Coronary artery (tissue), 2 donors: ENCODE measurements at regions not wholly inside any gene's neighbourhood (a gene's known extent, or its start where the extent isn't known, plus 50 kb on each side); places are given as distances from the start of the nearest gene placed in this dataset.
A peak's percentile ranks its signal among the peaks of the same experiment; 100 is the strongest.

Source experiments
- DNase-seq: peaks from one replicate; pipeline ENCODE4 v3.0.0-alpha.2; 2017; ENCODE audit warnings: low spot score
- H3K27ac ChIP-seq, 2 donors: fragments of 200-600 bp; sonication (generic); one replicate each; pipeline ENCODE4 v1.5.1; 2016 to 2019
- H3K4me3 ChIP-seq: fragments of 200-600 bp; sonication (generic); 2 replicates; pipeline ENCODE4 v1.5.1; 2016; ENCODE audit warnings: mild to moderate bottlenecking, moderate library complexity
- TF ChIP-seq, protein P1 (sequence below): fragments of 200-600 bp; sonication (generic); IDR thresholded peaks from one replicate; pipeline ENCODE4 v1.5.1; 2019; ENCODE audit warnings: antibody characterized with exemption

- Histone ChIP-seq H3K4me3 (no peak overlapping the region), H3K27ac (no peak overlapping the region)
Observed at GRCh38 chr11:44404301-44404700, 94.4 kb upstream of the ALX4 start.

GRCh38 chr11:44404736-44405395 lies 94.9 kb upstream of the ALX4 start:
- H3K27ac ChIP-seq, result no peak overlapping the region
- TF ChIP-seq, protein P1, sequence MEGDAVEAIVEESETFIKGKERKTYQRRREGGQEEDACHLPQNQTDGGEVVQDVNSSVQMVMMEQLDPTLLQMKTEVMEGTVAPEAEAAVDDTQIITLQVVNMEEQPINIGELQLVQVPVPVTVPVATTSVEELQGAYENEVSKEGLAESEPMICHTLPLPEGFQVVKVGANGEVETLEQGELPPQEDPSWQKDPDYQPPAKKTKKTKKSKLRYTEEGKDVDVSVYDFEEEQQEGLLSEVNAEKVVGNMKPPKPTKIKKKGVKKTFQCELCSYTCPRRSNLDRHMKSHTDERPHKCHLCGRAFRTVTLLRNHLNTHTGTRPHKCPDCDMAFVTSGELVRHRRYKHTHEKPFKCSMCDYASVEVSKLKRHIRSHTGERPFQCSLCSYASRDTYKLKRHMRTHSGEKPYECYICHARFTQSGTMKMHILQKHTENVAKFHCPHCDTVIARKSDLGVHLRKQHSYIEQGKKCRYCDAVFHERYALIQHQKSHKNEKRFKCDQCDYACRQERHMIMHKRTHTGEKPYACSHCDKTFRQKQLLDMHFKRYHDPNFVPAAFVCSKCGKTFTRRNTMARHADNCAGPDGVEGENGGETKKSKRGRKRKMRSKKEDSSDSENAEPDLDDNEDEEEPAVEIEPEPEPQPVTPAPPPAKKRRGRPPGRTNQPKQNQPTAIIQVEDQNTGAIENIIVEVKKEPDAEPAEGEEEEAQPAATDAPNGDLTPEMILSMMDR, result no peak
- no peak overlapping the region for H3K4me3 ChIP-seq
- DNase-seq, result no peak

More at GRCh38 chr11:44404301-44404700, 94.4 kb upstream of the ALX4 start:
- TF ChIP-seq, protein P1, result no peak
- no peak for DNase-seq

GRCh38 chr11:44407211-44407996 lies 97.5 kb upstream of the ALX4 start:
- TF ChIP-seq, protein P1, result no peak
- Histone ChIP-seq H3K4me3 (no peak overlapping the region), H3K27ac (no peak overlapping the region)
- DNase-seq, result peak; percentile 57

GRCh38 chr11:44408141-44408540 lies 98.2 kb upstream of the ALX4 start:
- no peak for DNase-seq
- TF ChIP-seq, protein P1, result no peak
- H3K27ac ChIP-seq, result no peak overlapping the region
- no peak overlapping the region for H3K4me3 ChIP-seq

DNA sequence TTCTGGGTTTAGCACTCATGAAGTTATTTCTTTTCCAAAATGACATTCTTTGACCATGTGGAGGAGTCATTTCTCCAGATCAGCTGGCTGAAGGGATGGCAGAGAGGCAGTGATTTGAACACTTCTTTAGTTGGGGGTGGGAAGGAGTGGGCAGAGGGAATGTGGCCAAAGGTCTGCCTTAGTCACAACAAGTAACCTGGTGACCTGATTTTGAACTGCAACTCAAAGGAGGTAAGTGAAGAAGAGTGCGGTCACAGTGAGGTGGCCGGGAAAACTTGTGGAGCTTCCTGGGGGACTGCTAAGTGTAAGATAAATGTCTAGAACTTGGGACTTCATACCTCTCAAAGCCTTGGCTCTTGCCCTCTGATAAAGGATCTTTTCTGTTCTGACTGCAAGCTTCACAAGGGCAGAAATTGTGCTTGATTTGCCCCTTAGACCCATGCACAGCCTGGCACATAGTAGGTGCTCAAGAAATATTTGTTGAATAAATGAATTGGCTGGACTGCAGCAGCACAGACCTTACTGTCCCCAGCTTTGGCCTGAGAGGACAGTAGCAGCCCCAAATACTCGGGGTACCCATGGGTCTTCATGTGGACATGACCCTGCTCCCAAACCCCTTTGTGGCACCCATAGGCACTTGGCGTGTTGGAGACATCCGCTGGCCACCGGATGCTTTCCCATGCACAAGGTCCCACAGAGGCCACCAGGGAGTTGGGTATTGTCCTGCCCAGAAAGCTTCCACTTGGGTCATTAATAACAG lies 99.0 kb upstream of the ALX4 start:
- no peak overlapping the region for H3K27ac ChIP-seq
- DNase-seq, result peak; percentile 54
- no peak overlapping the region for H3K4me3 ChIP-seq
- TF ChIP-seq, protein P1, result no peak

- Histone ChIP-seq H3K4me3 (no peak overlapping the region), H3K27ac (no peak overlapping the region)
- TF ChIP-seq, protein P1, result no peak
- DNase-seq, result peak; percentile 31
Observed at GRCh38 chr11:44409558-44410236, 99.8 kb upstream of the ALX4 start.
